ENCODE measurements at regions not wholly inside any gene's neighbourhood (a gene's known extent, or its start where the extent isn't known, plus 50 kb on each side); places are given as distances from the start of the nearest gene placed in this dataset.

DNA sequence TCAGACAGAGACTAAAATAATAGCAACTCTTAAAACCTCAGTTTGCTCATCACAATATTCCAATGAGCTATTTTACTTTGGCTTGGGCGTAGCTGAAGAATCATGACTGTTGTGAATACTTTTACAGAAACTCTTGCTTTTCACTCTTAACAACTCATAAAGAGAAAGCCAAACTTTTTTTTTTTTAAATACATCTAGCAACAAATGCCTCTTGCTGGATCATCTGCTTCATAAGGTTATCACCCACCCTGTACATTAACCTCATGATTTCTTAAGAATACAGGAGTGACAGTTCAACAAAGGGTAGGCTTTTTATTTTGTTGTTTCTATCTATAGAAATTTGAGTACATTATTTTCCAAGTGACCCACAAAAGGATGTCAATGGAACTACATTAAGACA is 307.4 kb upstream of the DDHD1 start:
- Mint-ChIP-seq H3K27me3 (ENCODE audit: low read depth) (no peaks in the 10 kb centered on the region; the same call in 1 of the 2 replicates), H3K36me3 (ENCODE audit: insufficient read depth in 1 of 3, low read depth in 3 of 3) (peaks cover 0 to 2% (median 0%) of the 10 kb centered on the region in 3 experiments; a peak in 1 of 7 replicates), H3K4me3 (no peak overlapping the region), H3K4me1 (peaks cover 15 to 16% of the 10 kb centered on the region in 2 experiments), H3K27ac (no peak overlapping the region), H3K9me3 (0 out of 5 replicates have a peak, but pooled peaks cover 0 to 2% of the 10 kb centered on the region in 2 experiments)
- Histone ChIP-seq H3K79me1 (ENCODE audit: insufficient read depth, low read depth, low read length, poor library complexity, severe bottlenecking) (no peaks in the 10 kb centered on the region), H3K9me3 (ENCODE audit: control insufficient read depth, low read depth, low read length) (no peaks in the 10 kb centered on the region), H3K27ac (ENCODE audit: insufficient read length, low read depth, low read length) (no peak overlapping the region), H2AFZ (ENCODE audit: low read length) (no peak overlapping the region), H3K23me2 (ENCODE audit: insufficient read length, low read depth, low read length, poor library complexity, severe bottlenecking) (no peaks in the 10 kb centered on the region), H3K9ac (ENCODE audit: extremely low read depth, insufficient read length, low read length) (no peak overlapping the region), H3K4ac (ENCODE audit: low read depth, low read length) (no peak overlapping the region), H2BK5ac (ENCODE audit: insufficient read length, low read length) (no peak overlapping the region), H3K4me2 (ENCODE audit: insufficient read depth, insufficient read length, low read length) (no peak overlapping the region), H3K18ac (ENCODE audit: insufficient read length, low read depth, low read length) (no peak overlapping the region), H2BK120ac (ENCODE audit: low read depth, low read length, poor library complexity, severe bottlenecking) (no peak overlapping the region), H2BK20ac (ENCODE audit: low read depth, low read length, poor library complexity, severe bottlenecking) (no peak overlapping the region), H3K14ac (ENCODE audit: insufficient read depth, low read length) (no peak overlapping the region), H2AK5ac (ENCODE audit: insufficient read length, low read length) (no peak overlapping the region), H4K20me1 (ENCODE audit: control insufficient read depth, insufficient read depth, insufficient read length) (no peaks in the 10 kb centered on the region), H3T11ph (ENCODE audit: low read length) (no peak overlapping the region), H3K79me2 (ENCODE audit: insufficient read depth, low read length) (no peaks in the 10 kb centered on the region), H3K4me1 (ENCODE audit: insufficient read depth, low read length) (no peaks in the 10 kb centered on the region; the same call in 1 of the 2 replicates), H3K27me3 (ENCODE audit: insufficient read depth, low read length) (no peaks in the 10 kb centered on the region), H3K23ac (ENCODE audit: insufficient read length, low read depth, low read length) (no peak overlapping the region), H4K91ac (ENCODE audit: insufficient read length, low read depth, low read length) (no peak overlapping the region), H2BK12ac (ENCODE audit: insufficient read length, low read depth, low read length) (no peak overlapping the region), H3K56ac (ENCODE audit: insufficient read length, low read depth, low read length) (no peak overlapping the region), H4K5ac (ENCODE audit: insufficient read length, low read depth, low read length) (no peak overlapping the region), H2BK15ac (ENCODE audit: low read depth, low read length) (no peak overlapping the region), H4K8ac (replicated peaks; ENCODE audit: insufficient read length, low read depth, low read length) (no peak overlapping the region)
- DNase-seq = no peak
- no CpG with 5 or more reads among the region's 1 CpG for WGBS (ENCODE audit: extremely low coverage, insufficient read length, low lambda C conversion rate)
- TF ChIP-seq, protein P1, sequence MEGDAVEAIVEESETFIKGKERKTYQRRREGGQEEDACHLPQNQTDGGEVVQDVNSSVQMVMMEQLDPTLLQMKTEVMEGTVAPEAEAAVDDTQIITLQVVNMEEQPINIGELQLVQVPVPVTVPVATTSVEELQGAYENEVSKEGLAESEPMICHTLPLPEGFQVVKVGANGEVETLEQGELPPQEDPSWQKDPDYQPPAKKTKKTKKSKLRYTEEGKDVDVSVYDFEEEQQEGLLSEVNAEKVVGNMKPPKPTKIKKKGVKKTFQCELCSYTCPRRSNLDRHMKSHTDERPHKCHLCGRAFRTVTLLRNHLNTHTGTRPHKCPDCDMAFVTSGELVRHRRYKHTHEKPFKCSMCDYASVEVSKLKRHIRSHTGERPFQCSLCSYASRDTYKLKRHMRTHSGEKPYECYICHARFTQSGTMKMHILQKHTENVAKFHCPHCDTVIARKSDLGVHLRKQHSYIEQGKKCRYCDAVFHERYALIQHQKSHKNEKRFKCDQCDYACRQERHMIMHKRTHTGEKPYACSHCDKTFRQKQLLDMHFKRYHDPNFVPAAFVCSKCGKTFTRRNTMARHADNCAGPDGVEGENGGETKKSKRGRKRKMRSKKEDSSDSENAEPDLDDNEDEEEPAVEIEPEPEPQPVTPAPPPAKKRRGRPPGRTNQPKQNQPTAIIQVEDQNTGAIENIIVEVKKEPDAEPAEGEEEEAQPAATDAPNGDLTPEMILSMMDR (conservative IDR thresholded peaks at IDR 0.05) = no peak
